Keratinocyte (primary cell): ENCODE measurements at regions not wholly inside any gene's neighbourhood (a gene's known extent, or its start where the extent isn't known, plus 50 kb on each side); places are given as distances from the start of the nearest gene placed in this dataset.

ENCODE experiments used
- CTCF ChIP-seq, 3 experiments: IDR thresholded peaks in 1 of 3; conservative IDR thresholded peaks in 1 of 3; optimal IDR thresholded peaks in 1 of 3; 2 replicates in 2 of 3; 3 replicates in 1 of 3; pipeline versions ENCODE3 to v1.5.1; 2011; ENCODE audit warnings: low read length in 3 of 3, mild to moderate bottlenecking in 3 of 3, moderate library complexity in 2 of 3, control low read depth in 1 of 3, inconsistent platforms in 1 of 3; ENCODE audit not compliant: insufficient read depth in 2 of 3; ENCODE audit errors: extremely low read depth in 1 of 3
- EZH2 ChIP-seq: IDR thresholded peaks from one replicate; pipeline ENCODE4 v1.6.1; 2012; ENCODE audit warnings: inconsistent platforms, mild to moderate bottlenecking, low read length, moderate library complexity

DNA sequence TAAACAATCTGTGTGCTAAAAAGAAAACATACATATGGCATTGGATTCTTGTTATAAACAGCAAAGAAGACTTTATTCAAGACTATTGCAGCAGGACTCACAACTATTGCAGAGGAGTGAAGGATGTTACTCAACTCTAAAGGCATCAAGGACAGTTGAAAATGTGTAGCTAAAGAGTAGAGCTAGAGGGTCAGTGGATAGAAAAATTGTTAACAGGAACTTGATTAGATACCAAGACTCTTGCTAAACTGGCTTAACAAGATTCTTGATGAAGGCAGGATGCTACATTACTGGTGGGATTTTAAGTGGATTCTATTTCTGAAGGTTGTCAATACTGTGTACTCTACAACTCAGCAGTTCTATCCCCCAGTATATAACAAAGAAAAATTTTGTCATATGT lies 1183.3 kb downstream of the SLITRK1 start:
- TF ChIP-seq CTCF (optimal IDR thresholded peaks at IDR 0.05 in 1 of 3, IDR thresholded peaks at IDR 0.05 in 1 of 3, conservative IDR thresholded peaks at IDR 0.05 in 1 of 3; ENCODE audit: extremely low read depth in 1 of 3, insufficient read depth in 2 of 3, low read length in 3 of 3) (no peak), EZH2 (no peak)
